ENCODE measurements at regions not wholly inside any gene's neighbourhood (a gene's known extent, or its start where the extent isn't known, plus 50 kb on each side); places are given as distances from the start of the nearest gene placed in this dataset.

DNA sequence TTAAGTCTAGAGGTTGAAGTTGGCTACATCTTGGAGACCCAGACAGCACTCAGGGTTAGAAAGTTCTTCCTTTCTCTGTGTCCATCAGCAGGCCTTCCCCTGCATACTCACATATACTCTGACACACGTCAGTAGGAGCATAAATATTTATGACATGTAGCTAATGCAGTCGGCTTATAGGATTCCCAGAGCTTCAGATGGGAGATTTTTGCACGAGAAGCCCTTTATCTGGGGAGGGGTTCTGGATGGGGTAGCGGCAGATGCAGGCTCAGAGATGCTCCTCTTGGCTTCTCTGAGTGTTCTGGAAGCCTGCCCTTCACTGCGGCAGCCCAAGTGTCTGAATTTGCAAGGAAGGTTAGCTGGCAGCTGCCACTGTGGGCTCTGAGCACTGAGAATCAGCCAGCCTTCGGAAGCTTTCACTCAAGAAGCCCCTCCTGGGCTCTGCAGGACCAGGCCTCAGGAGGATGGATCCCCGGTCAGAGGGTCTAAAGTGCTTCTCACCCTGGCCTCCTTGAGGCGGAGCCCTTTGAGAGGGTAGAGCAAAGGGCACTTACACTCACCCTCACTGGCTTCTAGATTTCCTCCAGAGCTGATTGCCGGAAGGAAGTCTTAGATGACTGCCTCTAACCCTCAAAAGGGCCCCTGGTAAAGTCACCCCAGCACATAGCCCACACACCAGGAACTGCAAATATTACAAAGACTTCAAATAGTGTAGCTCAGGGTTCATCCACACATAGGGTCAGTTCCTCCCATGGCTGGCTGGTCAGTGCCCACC, 68.1 kb upstream of the NFASC start:
- intact Hi-C loops (cut with DNase I), result no loop called here
- Histone ChIP-seq H3K27me3 (no peaks in the 10 kb centered on the region), H3K36me3 (no peaks in the 10 kb centered on the region), H3K4me1 (no peaks in the 10 kb centered on the region), H3K4me3 (no peak overlapping the region), H3K9ac (ENCODE audit: low read depth in 2 of 2, low read length in 2 of 2) (no peak overlapping the region), H3K27ac (no peak overlapping the region), H3K9me3 (no peaks in the 10 kb centered on the region)
- no peak for DNase-seq
- TF ChIP-seq, protein P1, sequence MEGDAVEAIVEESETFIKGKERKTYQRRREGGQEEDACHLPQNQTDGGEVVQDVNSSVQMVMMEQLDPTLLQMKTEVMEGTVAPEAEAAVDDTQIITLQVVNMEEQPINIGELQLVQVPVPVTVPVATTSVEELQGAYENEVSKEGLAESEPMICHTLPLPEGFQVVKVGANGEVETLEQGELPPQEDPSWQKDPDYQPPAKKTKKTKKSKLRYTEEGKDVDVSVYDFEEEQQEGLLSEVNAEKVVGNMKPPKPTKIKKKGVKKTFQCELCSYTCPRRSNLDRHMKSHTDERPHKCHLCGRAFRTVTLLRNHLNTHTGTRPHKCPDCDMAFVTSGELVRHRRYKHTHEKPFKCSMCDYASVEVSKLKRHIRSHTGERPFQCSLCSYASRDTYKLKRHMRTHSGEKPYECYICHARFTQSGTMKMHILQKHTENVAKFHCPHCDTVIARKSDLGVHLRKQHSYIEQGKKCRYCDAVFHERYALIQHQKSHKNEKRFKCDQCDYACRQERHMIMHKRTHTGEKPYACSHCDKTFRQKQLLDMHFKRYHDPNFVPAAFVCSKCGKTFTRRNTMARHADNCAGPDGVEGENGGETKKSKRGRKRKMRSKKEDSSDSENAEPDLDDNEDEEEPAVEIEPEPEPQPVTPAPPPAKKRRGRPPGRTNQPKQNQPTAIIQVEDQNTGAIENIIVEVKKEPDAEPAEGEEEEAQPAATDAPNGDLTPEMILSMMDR (IDR thresholded peaks at IDR 0.05), result no peak

DNA sequence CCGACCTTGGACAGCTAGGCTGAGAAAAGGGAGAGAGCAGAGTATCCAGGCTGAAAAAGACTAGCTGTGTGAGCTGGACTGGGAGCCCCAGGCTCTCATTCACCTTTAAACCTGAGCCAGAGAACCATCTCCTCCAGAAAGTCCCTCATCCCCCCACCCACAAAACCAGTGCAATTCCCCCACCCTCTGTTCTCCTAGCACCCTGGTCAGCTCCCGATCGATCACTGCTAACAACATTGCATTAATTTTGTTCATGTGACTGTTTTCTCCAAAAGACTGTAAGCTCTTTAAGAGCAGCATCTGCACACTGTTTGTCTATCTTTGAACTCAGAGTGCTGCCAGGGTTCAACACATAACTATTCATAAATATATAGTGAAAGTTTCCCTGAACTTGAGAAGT, 67.1 kb upstream of the NFASC start:
- H3K27me3 ChIP-seq, result no peaks in the 10 kb centered on the region
- no peak overlapping the region for H3K9ac ChIP-seq (ENCODE audit: low read depth in 2 of 2, low read length in 2 of 2)
- DNase-seq, result no peak
- no peak overlapping the region for H3K4me3 ChIP-seq
- no peaks in the 10 kb centered on the region for H3K36me3 ChIP-seq
- H3K9me3 ChIP-seq, result no peaks in the 10 kb centered on the region
- intact Hi-C loops (cut with DNase I), result no loop called here
- H3K4me1 ChIP-seq, result no peaks in the 10 kb centered on the region
- TF ChIP-seq, protein P1 (IDR thresholded peaks at IDR 0.05), result no peak
- no peak overlapping the region for H3K27ac ChIP-seq

DNA sequence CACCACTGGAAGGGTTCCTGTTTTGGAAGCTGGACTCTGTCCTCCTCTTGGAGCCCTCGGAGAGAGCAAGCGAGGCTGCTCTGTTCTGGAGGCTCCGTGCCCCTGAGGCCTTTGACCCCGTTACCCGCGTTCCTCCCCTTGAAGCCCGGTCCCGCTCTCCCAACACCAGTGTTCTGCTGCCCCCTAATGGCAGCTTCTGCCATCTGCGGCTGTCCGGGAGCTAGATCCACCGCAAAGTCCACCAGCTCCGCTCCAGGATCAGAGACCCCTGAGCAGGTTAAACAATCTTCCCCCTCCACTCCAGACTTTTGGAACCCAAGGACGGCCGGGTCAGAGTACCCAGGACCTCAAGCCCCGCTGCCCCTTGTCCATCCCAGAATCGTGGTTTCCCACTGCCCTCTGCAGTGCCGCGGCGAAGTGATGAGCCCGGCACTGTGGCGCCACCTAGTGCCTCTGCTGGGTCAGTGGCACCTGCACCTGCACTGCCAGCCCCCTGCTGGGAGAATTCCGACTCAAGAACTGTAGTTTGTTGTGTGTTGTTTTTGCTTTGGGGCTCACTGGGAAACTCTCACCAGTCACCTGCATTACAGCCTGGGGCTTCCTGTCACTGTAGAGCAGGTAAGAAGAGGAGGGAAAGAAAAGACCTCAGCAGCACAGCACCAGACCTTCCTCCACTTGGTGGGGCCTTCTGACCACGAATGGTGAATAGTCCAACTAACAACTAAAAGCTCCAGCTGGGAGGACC, 63.5 kb upstream of the NFASC start:
- H3K4me1 ChIP-seq, result no peaks in the 10 kb centered on the region
- no peaks in the 10 kb centered on the region for H3K36me3 ChIP-seq
- DNase-seq, result peak; percentile 87
- no peaks in the 10 kb centered on the region for H3K9me3 ChIP-seq
- no peak overlapping the region for H3K27ac ChIP-seq
- H3K27me3 ChIP-seq, result no peaks in the 10 kb centered on the region
- peak overlapping the region; percentile 26 for H3K4me3 ChIP-seq
- TF ChIP-seq, protein P1 (IDR thresholded peaks at IDR 0.05), result peak; percentile 95
- H3K9ac ChIP-seq (ENCODE audit: low read depth in 2 of 2, low read length in 2 of 2), result no peak overlapping the region
- intact Hi-C loops (cut with DNase I), result loop anchor here (2.0 kb wide), 1 partner anchor 240 kb away; no protein-coding TSS in a partner anchor

DNA sequence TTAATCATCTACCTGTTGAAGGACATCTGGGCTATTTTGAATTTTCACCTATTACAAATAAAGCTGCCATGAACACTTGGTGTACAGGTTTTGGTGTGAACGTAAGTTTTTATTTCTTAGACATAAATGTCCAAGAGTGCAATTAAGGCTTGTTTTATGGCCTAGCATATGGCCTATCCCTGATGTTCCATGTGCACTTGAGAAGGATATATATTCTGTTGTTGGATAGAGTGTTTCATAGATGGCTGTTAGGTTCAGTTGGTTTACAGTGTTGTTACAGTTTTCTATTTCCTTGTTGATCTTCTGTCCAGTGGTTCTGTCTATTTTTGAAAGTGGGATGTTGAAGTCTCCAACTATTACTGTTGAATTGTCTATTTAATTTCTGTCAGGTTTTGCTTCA, 61.2 kb upstream of the NFASC start:
- Histone ChIP-seq H3K27ac (no peak overlapping the region), H3K27me3 (no peaks in the 10 kb centered on the region), H3K4me1 (peaks cover 6% of the 10 kb centered on the region), H3K9me3 (no peaks in the 10 kb centered on the region), H3K4me3 (no peak overlapping the region), H3K9ac (ENCODE audit: low read depth in 2 of 2, low read length in 2 of 2) (no peak overlapping the region), H3K36me3 (no peaks in the 10 kb centered on the region)
- intact Hi-C loops (cut with DNase I), result loop anchor here (2.0 kb wide), 1 partner anchor 133 kb away; no protein-coding TSS in a partner anchor
- no peak for DNase-seq
- TF ChIP-seq, protein P1 (IDR thresholded peaks at IDR 0.05), result no peak

DNA sequence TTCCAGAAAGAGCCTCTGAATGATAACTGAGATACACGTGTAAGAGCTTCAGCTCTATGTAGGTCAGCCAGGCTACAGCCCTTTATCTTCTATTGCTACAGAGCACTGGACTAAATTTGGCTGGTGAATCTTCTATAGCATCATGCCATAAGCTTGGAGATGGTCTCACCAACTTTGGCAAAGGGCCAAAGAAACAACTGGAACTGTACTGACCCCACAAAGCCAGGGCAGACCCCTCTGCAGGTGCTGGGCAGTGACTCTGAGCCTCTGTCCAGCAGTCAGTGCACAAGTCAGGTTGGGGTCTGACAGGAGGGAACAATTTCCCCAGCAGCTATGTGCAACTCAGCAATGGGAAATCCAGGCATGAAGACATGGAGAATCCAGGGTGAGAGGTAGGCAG, 57.8 kb upstream of the NFASC start:
- H3K9me3 ChIP-seq, result no peaks in the 10 kb centered on the region
- intact Hi-C loops (cut with DNase I), result no loop called here
- peaks cover 6% of the 10 kb centered on the region for H3K4me1 ChIP-seq
- no peak overlapping the region for H3K4me3 ChIP-seq
- DNase-seq, result no peak
- no peaks in the 10 kb centered on the region for H3K36me3 ChIP-seq
- TF ChIP-seq, protein P1 (IDR thresholded peaks at IDR 0.05), result no peak
- H3K9ac ChIP-seq (ENCODE audit: low read depth in 2 of 2, low read length in 2 of 2), result no peak overlapping the region
- no peaks in the 10 kb centered on the region for H3K27me3 ChIP-seq
- H3K27ac ChIP-seq, result no peak overlapping the region

Data from colonic mucosa (tissue), 4 donors.